ENCODE measurements at regions not wholly inside any gene's neighbourhood (a gene's known extent, or its start where the extent isn't known, plus 50 kb on each side); places are given as distances from the start of the nearest gene placed in this dataset.

- no peak for DNase-seq (ENCODE audit: low spot score)
- no peak for TF ChIP-seq CTCF (IDR thresholded peaks at IDR 0.05; ENCODE audit: extremely low read depth, missing control alignments)
Observed at GRCh38 chr9:16125629-16126028, 572.8 kb downstream of the CCDC171 start.

GRCh38 chr9:16126042-16126441 is 573.2 kb downstream of the CCDC171 start:
- no peak for DNase-seq (ENCODE audit: low spot score)
- no peak for TF ChIP-seq CTCF (IDR thresholded peaks at IDR 0.05; ENCODE audit: extremely low read depth, missing control alignments)

- no peak for TF ChIP-seq CTCF (IDR thresholded peaks at IDR 0.05; ENCODE audit: extremely low read depth, missing control alignments)
- no peak for DNase-seq (ENCODE audit: low spot score)
Observed at GRCh38 chr9:16128003-16128402, 575.2 kb downstream of the CCDC171 start.

GRCh38 chr9:16131264-16131663 is 578.4 kb downstream of the CCDC171 start:
- no peak for TF ChIP-seq CTCF (IDR thresholded peaks at IDR 0.05; ENCODE audit: extremely low read depth, missing control alignments)
- no peak for DNase-seq (ENCODE audit: low spot score)

- TF ChIP-seq CTCF (IDR thresholded peaks at IDR 0.05; ENCODE audit: extremely low read depth, missing control alignments): no peak
Observed at GRCh38 chr9:16132513-16132912, 579.7 kb downstream of the CCDC171 start.

GRCh38 chr9:16133032-16133431 is 580.2 kb downstream of the CCDC171 start:
- no peak for DNase-seq (ENCODE audit: low spot score)
- no peak for TF ChIP-seq CTCF (IDR thresholded peaks at IDR 0.05; ENCODE audit: extremely low read depth, missing control alignments)

More at GRCh38 chr9:16132513-16132912, 579.7 kb downstream of the CCDC171 start:
- no peak for DNase-seq (ENCODE audit: low spot score)

- DNase-seq (ENCODE audit: low spot score): peak; percentile 59
- TF ChIP-seq CTCF (IDR thresholded peaks at IDR 0.05; ENCODE audit: extremely low read depth, missing control alignments): peak; percentile 42
Observed at GRCh38 chr9:16133556-16134227, 580.8 kb downstream of the CCDC171 start.

All from GM20000 (cell line).